Tibial artery (tissue), 4 donors: ENCODE measurements at regions not wholly inside any gene's neighbourhood (a gene's known extent, or its start where the extent isn't known, plus 50 kb on each side); places are given as distances from the start of the nearest gene placed in this dataset.

Experiments used
- DNase-seq, 2 donors: peaks; one replicate each; pipeline ENCODE4 v3.0.0-alpha.2; 2019
- H3K27ac ChIP-seq, 2 donors: fragments of 200-600 bp; sonication (generic) in 1 of 2; 1 replicate in 1 of 2; 2 replicates in 1 of 2; pipeline ENCODE4 v1.5.1; 2018 to 2019; ENCODE audit warnings: mild to moderate bottlenecking in 1 of 2
- H3K27me3 ChIP-seq, 2 donors: fragments of 200-600 bp; sonication (generic) in 1 of 2; one replicate each; pipeline versions ENCODE4 v1.5.1 to v1.6.0; 2016 to 2019
- H3K36me3 ChIP-seq, 3 donors: fragments of 200-600 bp; sonication (generic) in 2 of 3; one replicate each; pipeline ENCODE4 v1.5.1; 2016 to 2019; ENCODE audit warnings: mild to moderate bottlenecking in 2 of 3
- H3K4me1 ChIP-seq, 4 donors: fragments of 200-600 bp; sonication (generic) in 2 of 4; 1 replicate in 3 of 4; 2 replicates in 1 of 4; pipeline ENCODE4 v1.5.1; 2016 to 2019
- H3K4me3 ChIP-seq, 2 donors: fragments of 200-600 bp; sonication (generic) in 1 of 2; 1 replicate in 1 of 2; 2 replicates in 1 of 2; pipeline ENCODE4 v1.5.1; 2018 to 2019; ENCODE audit warnings: mild to moderate bottlenecking in 2 of 2
- H3K9me3 ChIP-seq, 3 donors: fragments of 200-600 bp; sonication (generic) in 1 of 3; one replicate each; pipeline ENCODE4 v1.5.1; 2016 to 2019
- CTCF ChIP-seq, 2 experiments: fragments of 200-600 bp in 1 of 2; fragments of 450-650 bp in 1 of 2; IDR thresholded peaks; one replicate each; pipeline ENCODE4 v1.5.1; 2017 to 2019; ENCODE audit warnings: antibody characterized with exemption in 2 of 2, mild to moderate bottlenecking in 1 of 2, moderate library complexity in 1 of 2
- intact Hi-C: fragments of 100-400 bp; cut with DNase I; formaldehyde crosslinking; loops from one replicate; pipeline ENCODE4 v1.15.0; 2023; ENCODE audit warnings: low total_unique reads

- DNase-seq, result no peak
- H3K27ac ChIP-seq, result no peak overlapping the region
- no peaks in the 10 kb centered on the region for H3K4me1 ChIP-seq
- intact Hi-C loops, result no loop called here
- no peaks in the 10 kb centered on the region for H3K9me3 ChIP-seq
- H3K4me3 ChIP-seq, result no peak overlapping the region
- no peaks in the 10 kb centered on the region for H3K36me3 ChIP-seq
- no peak for TF ChIP-seq CTCF (IDR thresholded peaks at IDR 0.05)
- peaks cover 0 to 14% of the 10 kb centered on the region in 2 donors for H3K27me3 ChIP-seq
These were observed 126.1 kb downstream of the SEC14L1 start for GRCh38 chr17:77266891-77267341.

- Histone ChIP-seq H3K9me3 (no peaks in the 10 kb centered on the region), H3K27me3 (peaks cover 0 to 20% of the 10 kb centered on the region in 2 donors), H3K4me3 (no peak overlapping the region), H3K36me3 (no peaks in the 10 kb centered on the region), H3K4me1 (no peaks in the 10 kb centered on the region), H3K27ac (no peak overlapping the region)
- TF ChIP-seq CTCF (IDR thresholded peaks at IDR 0.05), result no peak
- no peak for DNase-seq
- intact Hi-C loops, result no loop called here
These were observed 129.2 kb downstream of the SEC14L1 start for GRCh38 chr17:77269696-77270681.

- no peak for TF ChIP-seq CTCF (IDR thresholded peaks at IDR 0.05)
- no peaks in the 10 kb centered on the region for H3K4me1 ChIP-seq
- H3K27me3 ChIP-seq, result peaks cover 0 to 13% of the 10 kb centered on the region in 2 donors
- H3K4me3 ChIP-seq, result no peak overlapping the region
- no peaks in the 10 kb centered on the region for H3K9me3 ChIP-seq
- DNase-seq, result no peak
- H3K27ac ChIP-seq, result no peak overlapping the region
- intact Hi-C loops, result no loop called here
- no peaks in the 10 kb centered on the region for H3K36me3 ChIP-seq
These were observed 130.6 kb downstream of the SEC14L1 start for GRCh38 chr17:77271411-77271810.

GRCh38 chr17:77273397-77274085, 132.8 kb downstream of the SEC14L1 start:
- intact Hi-C loops, result no loop called here
- H3K36me3 ChIP-seq, result no peaks in the 10 kb centered on the region
- no peak overlapping the region for H3K27ac ChIP-seq
- no peak for DNase-seq
- H3K4me1 ChIP-seq, result no peaks in the 10 kb centered on the region
- no peak overlapping the region for H3K4me3 ChIP-seq
- H3K27me3 ChIP-seq, result peaks cover 0 to 13% of the 10 kb centered on the region in 2 donors
- H3K9me3 ChIP-seq, result no peaks in the 10 kb centered on the region
- TF ChIP-seq CTCF (IDR thresholded peaks at IDR 0.05), result no peak

GRCh38 chr17:77274096-77274845, 133.5 kb downstream of the SEC14L1 start:
- Histone ChIP-seq H3K4me3 (no peak overlapping the region), H3K36me3 (no peaks in the 10 kb centered on the region), H3K27ac (no peak overlapping the region), H3K9me3 (no peaks in the 10 kb centered on the region), H3K27me3 (peaks cover 0 to 13% of the 10 kb centered on the region in 2 donors), H3K4me1 (no peaks in the 10 kb centered on the region)
- TF ChIP-seq CTCF (IDR thresholded peaks at IDR 0.05), result no peak
- intact Hi-C loops, result no loop called here
- DNase-seq, result no peak
